ENCODE measurements at regions not wholly inside any gene's neighbourhood (a gene's known extent, or its start where the extent isn't known, plus 50 kb on each side); places are given as distances from the start of the nearest gene placed in this dataset.
A peak's percentile ranks its signal among the peaks of the same experiment; 100 is the strongest.

DNA sequence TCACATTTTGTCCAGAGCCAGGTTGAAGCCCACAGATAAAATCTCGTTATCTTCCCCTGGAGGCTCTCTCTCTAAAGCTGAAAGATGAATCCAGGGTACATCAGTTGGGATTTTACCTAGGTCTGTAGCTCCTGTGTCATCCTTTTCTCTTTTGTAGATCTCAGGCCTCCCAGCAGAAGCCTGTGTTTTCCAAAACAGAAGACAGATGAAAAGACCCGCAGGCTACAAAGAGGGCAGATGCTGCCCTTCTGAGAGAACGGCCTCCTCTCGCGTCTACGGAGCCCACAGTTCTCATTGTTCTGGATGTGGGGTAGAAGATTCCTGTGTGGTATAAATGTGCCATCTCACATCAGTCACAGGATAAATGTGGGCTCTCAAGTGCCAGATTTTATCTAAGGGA, 139.5 kb downstream of the SUCLG1 start:
- no peak for DNase-seq (ENCODE audit: low read depth)
- H3K4me3 ChIP-seq (ENCODE audit: low read depth, low read length) = no peak overlapping the region
- no peak for TF ChIP-seq CTCF (IDR thresholded peaks at IDR 0.05; ENCODE audit: control insufficient read depth, extremely low read depth, insufficient read depth)

- TF ChIP-seq CTCF (IDR thresholded peaks at IDR 0.05; ENCODE audit: control insufficient read depth, extremely low read depth, insufficient read depth) = no peak
- DNase-seq (ENCODE audit: low read depth) = no peak
- no peak overlapping the region for H3K4me3 ChIP-seq (ENCODE audit: low read depth, low read length)
Measured at GRCh38 chr2:84317135-84317534, 141.9 kb downstream of the SUCLG1 start.

GRCh38 chr2:84314901-84315330, 144.2 kb downstream of the SUCLG1 start:
- peak; percentile 96 for TF ChIP-seq CTCF (IDR thresholded peaks at IDR 0.05; ENCODE audit: control insufficient read depth, extremely low read depth, insufficient read depth)
- DNase-seq (ENCODE audit: low read depth) = peak; percentile 56
- H3K4me3 ChIP-seq (ENCODE audit: low read depth, low read length) = no peak overlapping the region

DNA sequence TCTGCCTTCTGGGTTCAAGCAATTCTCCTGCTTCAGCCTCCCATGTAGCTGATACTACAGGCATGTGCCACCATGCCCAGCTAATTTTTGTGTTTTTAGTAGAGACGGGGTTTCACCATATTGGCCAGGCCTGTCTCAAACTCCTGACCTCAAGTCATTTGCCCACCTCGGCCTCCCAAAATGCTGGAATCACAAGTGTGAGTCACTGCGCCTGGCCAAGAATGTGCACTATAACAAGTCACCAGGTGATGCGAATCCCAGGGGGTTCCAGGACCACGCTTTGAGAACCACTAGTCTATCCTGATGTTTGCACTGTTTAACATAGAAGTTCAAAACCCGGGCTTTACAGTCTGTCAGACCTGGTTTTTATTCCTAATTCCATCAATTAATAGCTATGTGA, 144.8 kb downstream of the SUCLG1 start:
- H3K4me3 ChIP-seq (ENCODE audit: low read depth, low read length) = no peak overlapping the region
- no peak for DNase-seq (ENCODE audit: low read depth)
- TF ChIP-seq CTCF (IDR thresholded peaks at IDR 0.05; ENCODE audit: control insufficient read depth, extremely low read depth, insufficient read depth) = no peak

DNA sequence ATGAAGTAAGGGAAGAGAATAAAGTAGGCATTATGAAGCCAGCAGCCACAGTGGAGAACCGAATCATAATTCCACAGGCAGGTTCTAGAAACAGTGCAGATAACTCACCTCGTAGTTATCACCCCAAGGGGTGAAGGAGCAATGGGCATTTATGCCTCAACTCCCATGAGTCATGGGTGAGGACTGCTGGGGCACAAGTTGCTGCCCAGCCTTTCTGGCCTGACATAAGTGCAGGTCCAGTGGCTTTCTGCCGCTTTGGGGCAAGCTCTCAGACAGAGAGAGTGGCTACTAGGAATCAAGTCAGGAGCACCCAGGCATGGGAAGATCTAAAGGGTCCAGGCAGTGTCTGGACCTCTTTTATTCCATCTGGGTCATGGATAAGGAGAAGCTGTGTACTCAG, 149.8 kb downstream of the SUCLG1 start:
- no peak for TF ChIP-seq CTCF (IDR thresholded peaks at IDR 0.05; ENCODE audit: control insufficient read depth, extremely low read depth, insufficient read depth)
- H3K4me3 ChIP-seq (ENCODE audit: low read depth, low read length) = no peak overlapping the region
- DNase-seq (ENCODE audit: low read depth) = no peak

DNA sequence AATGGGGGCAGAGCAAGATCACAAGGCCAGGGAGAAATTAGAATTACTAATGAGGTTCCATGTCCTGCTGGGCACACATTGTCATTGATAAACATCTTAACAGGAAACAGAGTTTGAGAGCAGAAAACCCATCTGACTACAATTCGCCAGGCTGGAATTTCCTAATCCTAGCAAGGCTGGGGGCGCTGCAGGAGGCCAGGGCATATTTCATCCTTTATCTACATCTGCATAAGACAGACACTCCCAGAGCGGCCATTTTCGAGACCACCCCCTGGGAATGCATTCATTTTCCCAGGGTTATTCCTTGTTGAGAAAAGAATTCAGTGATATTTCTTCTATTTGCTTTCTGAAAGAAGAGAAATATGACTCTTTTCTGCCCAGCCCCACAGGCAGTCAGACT, 152.7 kb downstream of the SUCLG1 start:
- H3K4me3 ChIP-seq (ENCODE audit: low read depth, low read length) = no peak overlapping the region
- DNase-seq (ENCODE audit: low read depth) = no peak
- TF ChIP-seq CTCF (IDR thresholded peaks at IDR 0.05; ENCODE audit: control insufficient read depth, extremely low read depth, insufficient read depth) = no peak
